Renal cortex interstitium (tissue), 11 donors: ENCODE measurements at regions not wholly inside any gene's neighbourhood (a gene's known extent, or its start where the extent isn't known, plus 50 kb on each side); places are given as distances from the start of the nearest gene placed in this dataset.

Source experiments
- DNase-seq, 11 donors: peaks; one replicate each; pipeline ENCODE4 v3.0.0-alpha.2; 2013; ENCODE audit warnings: low read depth in 9 of 11, low spot score in 4 of 11; ENCODE audit errors: extremely low read depth in 1 of 11

- no peak for DNase-seq
These were observed 400.5 kb downstream of the IRX1 start for GRCh38 chr5:3995954-3996619.

DNA sequence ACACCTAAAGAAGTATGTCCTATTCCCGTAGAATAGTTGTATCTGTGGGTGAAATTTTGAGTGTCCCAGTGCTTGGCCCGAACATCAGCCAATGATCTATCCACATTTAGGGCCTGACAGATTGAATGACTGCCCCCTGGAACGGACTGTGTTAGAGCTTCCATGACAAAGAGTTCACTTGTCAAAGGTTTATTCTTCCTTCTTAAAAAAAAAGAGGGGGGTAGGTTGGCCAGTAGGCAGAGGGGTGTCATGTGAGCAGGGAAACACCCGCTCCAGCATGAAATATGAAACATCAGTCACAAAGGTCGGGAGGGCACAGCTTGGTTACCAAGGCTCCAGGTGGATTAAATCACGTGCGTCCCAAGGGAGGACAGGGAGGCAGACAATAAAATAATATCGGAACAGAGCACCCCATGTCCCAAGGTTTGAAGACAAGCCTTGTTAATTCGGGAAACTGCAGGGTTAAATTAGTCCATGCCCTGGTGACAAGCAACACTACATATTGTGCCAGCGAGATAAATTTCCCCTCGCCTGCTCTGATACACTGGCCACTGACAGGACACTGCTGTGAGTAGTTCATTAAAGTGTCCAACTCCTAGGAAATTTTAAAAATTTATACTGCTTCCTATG lies 401.2 kb downstream of the IRX1 start:
- peak in 6 of 11 donors; percentile 8 to 31 (median 20) for DNase-seq

GRCh38 chr5:3997670-3998069 lies 402.0 kb downstream of the IRX1 start:
- DNase-seq = no peak

DNA sequence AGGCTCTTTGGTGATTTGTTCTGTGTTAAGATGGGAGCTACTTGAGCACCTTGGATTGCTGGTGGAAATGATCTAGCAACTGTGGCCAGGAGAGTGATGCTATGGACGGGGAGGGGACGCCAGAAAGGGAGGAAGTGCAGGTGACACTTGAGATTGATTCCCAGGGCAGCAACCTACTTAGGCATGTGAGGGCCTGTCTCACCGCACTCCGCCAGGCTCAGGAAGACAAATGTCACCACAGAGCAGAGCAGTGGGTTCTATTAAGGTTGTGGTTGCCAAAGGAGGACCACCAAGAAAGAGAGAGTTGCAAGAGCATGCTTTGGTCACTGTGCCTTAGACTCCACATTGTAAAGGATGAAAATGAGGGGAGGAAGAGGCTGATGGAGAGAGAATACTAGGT lies 404.3 kb downstream of the IRX1 start:
- no peak for DNase-seq

DNA sequence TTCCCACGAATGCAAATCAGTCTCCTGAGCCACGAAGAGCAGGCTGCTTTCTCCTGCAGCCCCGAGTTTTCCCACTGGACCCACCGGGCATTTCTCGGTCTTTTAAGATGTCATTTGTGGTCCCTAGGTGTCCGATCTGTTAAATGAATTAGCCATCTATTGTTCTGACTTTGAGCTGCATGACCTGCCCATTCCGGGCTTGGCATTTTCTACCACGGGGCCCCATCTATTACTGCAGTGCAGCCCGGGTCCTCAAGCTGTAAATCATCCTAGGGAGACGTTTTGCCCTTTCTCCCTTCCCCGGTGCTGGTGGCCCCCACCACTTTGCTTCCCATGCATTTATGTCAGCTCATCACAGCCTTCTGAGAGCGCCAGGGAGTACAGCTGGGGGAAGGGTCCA lies 405.4 kb downstream of the IRX1 start:
- no peak for DNase-seq

GRCh38 chr5:4001758-4002533 lies 406.3 kb downstream of the IRX1 start:
- no peak for DNase-seq

DNA sequence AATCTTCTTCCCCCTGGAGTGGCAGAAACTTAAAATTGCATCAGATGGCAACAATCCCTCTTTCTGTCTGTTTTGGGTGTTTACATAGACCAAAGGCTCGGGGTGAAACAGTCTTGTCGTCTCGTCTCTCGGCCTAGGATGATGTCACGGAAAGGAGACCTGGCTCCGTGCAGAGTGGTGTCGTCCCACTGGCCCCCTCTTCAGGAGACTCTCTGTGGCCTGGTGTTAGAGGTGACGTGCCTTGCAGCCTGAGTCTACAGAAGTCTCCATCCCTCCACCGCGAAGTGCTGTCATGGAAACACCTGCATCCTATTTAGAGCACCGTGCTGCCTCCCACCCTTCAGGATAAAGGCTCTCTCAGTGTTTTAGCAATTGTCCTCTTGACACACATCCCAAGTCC lies 409.7 kb downstream of the IRX1 start:
- DNase-seq = no peak

DNA sequence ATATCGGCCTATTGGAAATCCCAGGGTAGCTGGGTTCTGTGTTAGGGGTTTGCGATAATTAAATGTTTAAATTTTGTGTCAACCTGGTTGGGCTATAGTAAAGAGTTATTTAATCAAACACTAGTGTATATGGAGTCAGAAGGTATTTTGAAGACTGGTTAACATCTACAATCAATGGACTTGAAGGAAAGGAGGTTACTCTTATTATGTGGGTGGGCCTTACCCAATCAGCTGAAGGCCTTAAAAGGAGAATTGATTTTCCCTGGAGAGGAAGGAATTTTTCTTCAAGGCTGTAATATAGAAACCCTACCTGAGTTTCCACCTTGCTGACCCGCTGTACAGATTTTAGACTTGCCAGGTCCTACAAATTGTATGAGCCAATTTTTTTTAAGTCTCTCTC lies 411.4 kb downstream of the IRX1 start:
- DNase-seq = no peak

GRCh38 chr5:4011943-4012342 lies 416.3 kb downstream of the IRX1 start:
- no peak for DNase-seq

DNA sequence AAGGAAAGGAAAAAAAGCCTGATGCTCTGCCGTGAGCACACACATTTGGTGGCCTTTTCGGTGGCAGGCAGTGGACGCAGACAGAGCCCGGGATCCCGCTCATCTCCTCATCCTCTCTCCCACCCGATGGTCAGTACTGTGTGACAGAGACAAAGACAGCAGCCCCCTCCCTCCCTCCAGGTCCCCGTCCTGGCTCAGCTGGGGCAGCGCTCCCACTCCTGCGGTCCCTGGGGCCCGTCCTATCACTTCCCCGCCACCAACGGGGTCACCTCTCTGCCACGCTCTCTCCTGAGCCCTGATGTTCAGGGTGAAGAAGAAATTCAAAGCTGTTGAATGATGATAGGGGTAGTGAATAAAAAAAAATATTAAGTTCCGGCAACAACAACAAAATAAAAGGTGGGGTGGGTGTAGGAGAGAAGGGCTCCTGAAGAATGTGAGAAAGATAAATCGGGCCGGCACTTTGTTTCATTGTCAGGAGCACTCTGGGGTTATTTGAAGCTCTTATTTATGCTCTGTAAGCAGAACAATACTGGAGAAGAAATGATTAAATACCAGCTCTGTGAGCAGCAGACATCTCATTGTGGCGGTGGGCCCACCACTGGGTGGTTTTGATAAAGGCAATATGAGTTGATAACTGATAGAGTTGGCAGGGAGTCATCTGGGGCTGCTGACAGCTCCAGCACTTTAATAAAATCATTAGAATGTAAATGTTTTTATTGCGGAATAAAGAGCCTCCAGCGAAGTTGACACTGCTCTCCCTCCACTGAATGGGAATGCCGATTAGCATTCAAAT lies 417.7 kb downstream of the IRX1 start:
- no peak for DNase-seq

DNA sequence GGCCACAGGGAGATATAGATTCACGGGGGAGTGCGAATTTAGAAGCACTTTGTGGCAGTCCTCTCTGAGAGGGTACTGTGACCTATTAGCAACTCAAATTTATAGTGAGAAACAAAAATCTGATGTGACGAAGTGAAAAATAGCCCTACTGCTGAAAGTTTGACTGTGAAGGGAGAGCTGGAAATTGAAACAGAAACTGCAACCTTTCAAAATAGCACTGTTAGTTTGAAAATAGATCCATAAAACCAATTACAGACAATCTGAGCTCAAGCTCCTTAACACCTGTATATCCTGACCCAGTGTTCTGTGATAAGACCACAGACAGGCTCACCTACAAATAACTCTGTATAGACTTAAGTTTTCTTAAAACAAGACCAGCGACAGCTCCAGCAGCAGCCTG lies 420.1 kb downstream of the IRX1 start:
- DNase-seq = no peak

DNA sequence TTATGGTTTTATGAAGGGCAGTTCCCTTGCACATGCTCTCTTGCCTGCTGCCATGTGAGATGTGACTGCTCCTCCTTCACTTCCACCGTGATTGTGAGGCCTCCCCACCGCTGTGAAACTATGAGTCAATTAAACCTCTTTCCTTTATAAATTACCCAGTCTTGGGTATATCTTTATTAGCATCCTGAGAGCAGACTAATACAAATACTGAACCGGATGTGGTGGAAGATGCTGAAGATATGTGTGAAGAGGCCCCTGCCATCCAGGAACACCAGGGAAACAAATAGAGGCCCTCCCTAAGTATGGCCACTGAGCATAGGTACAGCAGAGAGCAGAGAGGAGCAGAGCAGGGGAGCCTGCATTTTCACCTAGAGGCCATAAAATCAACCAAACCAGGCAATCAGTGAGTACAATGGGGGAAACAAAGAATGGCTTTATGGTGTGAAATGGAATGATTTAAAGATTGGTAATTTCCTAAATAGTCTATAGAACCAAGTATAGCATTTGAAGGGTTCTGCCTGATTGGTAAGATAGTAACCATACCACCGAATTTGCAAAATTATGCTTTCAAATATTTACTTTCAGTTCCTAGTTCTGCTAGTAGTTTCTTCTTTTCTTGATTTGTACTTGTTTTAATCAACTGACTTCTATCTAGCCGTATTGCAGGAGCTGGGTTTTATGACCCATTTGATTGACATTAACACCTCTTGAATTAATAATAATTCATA lies 421.6 kb downstream of the IRX1 start:
- DNase-seq = no peak

DNA sequence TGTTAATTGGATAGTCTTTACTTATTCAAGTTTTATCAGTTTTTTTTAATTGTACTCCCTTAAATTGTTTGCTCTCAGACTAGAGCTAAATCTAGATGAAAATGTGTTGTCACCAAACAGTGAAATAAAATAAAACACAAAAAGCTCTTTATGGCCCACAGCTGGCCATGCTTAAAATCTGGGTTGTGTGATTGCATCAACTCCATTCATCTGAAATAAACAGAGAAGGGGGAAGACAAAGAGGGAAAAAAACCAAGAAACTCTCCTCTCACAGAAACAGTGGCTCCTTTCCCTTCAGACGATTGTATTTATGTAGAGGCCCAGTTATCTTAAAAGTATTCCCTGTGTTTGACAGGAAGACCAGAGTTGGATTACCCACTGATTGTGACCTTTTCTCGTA lies 422.4 kb downstream of the IRX1 start:
- DNase-seq = no peak

DNA sequence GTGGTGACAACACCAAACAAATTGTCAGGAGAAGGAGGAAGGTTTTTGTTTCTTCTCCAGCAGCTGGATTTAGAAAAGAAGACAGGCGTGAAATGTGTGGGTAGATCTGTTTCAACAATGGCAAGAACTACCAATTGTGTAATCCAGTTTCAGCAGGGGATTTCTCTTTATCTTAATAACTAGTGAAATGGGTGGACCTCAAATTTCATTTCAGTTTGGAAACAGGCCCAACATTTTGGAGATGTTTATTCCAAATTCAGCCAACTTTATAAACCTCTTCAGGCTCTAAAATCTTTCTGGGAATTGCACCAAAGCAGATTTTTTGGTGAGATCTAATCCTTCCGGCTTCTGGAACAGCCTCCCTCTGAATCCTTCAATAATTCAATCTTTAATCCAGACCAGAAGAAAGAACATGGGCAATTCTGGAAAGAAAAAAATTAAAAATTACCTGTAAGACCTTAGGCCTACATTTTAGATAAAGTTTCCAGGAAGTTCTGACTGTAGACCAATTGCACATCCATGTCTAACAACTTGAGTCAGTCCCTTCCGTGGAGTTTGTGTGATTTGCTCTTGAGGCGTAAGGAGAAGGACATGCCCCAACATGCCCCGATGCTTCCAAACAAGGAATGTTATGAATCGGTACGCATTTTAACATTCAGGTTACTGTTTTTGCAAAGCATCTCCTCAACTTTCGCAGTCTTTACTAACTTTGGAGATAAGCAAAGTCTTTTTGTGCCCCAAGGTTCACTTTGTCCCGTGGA lies 423.6 kb downstream of the IRX1 start:
- DNase-seq = no peak

DNA sequence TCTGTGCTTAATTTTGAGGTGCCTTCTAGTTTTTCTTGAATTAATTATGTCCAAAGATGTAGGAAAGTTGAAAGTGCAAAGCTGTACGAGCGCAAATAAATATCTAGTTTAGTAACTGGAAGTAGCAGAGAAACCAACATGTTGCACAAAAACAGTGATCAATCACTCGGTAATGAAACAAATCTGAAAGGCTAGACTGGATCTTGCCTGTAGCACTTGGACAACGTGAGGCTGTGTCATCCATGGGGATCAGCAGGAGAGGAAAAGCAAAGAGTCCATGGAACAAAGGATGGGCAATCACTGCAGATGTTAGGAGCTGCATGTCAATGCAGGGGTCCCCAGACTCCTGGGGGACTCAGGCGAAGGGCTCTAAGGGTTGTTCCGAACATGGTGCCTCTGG lies 424.2 kb downstream of the IRX1 start:
- no peak for DNase-seq

- DNase-seq = no peak
These were observed 424.8 kb downstream of the IRX1 start for GRCh38 chr5:4020400-4020799.

- DNase-seq = no peak
These were observed 426.5 kb downstream of the IRX1 start for GRCh38 chr5:4022056-4022670.
